AG04450 (cell line): ENCODE measurements at regions not wholly inside any gene's neighbourhood (a gene's known extent, or its start where the extent isn't known, plus 50 kb on each side); places are given as distances from the start of the nearest gene placed in this dataset.

ENCODE experiments used
- CTCF ChIA-PET: fragments of 300-600, 350-600 bp; formaldehyde crosslinking; extraction: SDS; loops from one replicate; lab custom pipeline; 2022; ENCODE audit warnings: antibody characterized with exemption, inconsistent platforms; lab: Charles Lee
- POLR2A ChIA-PET: fragments of 350-600 bp; formaldehyde crosslinking; extraction: SDS; loops from one replicate; lab custom pipeline; 2021; ENCODE audit warnings: antibody characterized with exemption, inconsistent platforms; lab: Yijun Ruan, JAX
- DNase-seq: peaks from one replicate; pipeline ENCODE4 v3.0.0-alpha.2; 2011; ENCODE audit warnings: low read depth, low spot score
- H3K27ac ChIP-seq: one replicate; pipeline ENCODE4 v1.5.1; 2012; ENCODE audit warnings: low read depth, low read length, control low read depth
- H3K27me3 ChIP-seq: one replicate; pipeline ENCODE4 v1.6.0; 2012; ENCODE audit warnings: low read length; ENCODE audit not compliant: control insufficient read depth, insufficient read depth
- H3K4me3 ChIP-seq: 2 replicates; pipeline ENCODE4 v1.5.1; 2011; ENCODE audit warnings: mild to moderate bottlenecking, low read depth, low read length, control low read depth
- H3K9me3 ChIP-seq: 2 replicates; pipeline ENCODE4 v1.5.1; 2012; ENCODE audit warnings: low read length; ENCODE audit not compliant: control insufficient read depth, insufficient read depth
- TF ChIP-seq, protein P1 (sequence below): IDR thresholded peaks from 2 replicates; pipeline ENCODE4 v1.5.1; 2011; ENCODE audit warnings: low read depth, low read length, control low read depth, inconsistent platforms

GRCh38 chr11:25758145-25758661 is 573.7 kb upstream of the ANO3 start:
- ChIA-PET POLR2A (no interaction called here), CTCF (no interaction called here)
- Histone ChIP-seq H3K4me3 (no peak overlapping the region), H3K27me3 (no peaks in the 10 kb centered on the region), H3K9me3 (peaks cover 11% of the 10 kb centered on the region; the same call in 1 of the 2 replicates), H3K27ac (no peak overlapping the region)
- no peak for DNase-seq
- TF ChIP-seq, protein P1, sequence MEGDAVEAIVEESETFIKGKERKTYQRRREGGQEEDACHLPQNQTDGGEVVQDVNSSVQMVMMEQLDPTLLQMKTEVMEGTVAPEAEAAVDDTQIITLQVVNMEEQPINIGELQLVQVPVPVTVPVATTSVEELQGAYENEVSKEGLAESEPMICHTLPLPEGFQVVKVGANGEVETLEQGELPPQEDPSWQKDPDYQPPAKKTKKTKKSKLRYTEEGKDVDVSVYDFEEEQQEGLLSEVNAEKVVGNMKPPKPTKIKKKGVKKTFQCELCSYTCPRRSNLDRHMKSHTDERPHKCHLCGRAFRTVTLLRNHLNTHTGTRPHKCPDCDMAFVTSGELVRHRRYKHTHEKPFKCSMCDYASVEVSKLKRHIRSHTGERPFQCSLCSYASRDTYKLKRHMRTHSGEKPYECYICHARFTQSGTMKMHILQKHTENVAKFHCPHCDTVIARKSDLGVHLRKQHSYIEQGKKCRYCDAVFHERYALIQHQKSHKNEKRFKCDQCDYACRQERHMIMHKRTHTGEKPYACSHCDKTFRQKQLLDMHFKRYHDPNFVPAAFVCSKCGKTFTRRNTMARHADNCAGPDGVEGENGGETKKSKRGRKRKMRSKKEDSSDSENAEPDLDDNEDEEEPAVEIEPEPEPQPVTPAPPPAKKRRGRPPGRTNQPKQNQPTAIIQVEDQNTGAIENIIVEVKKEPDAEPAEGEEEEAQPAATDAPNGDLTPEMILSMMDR, result no peak

- ChIA-PET CTCF (interaction anchor here (0.7 kb wide), 1 partner anchor 33 kb away, joined by 4 read pairs; no protein-coding TSS in a partner anchor), POLR2A (interaction anchor here (0.7 kb wide), 1 partner anchor 172 kb away, joined by 3 read pairs; no protein-coding TSS in a partner anchor)
- Histone ChIP-seq H3K4me3 (no peak overlapping the region), H3K9me3 (no peaks in the 10 kb centered on the region), H3K27ac (no peak overlapping the region), H3K27me3 (no peaks in the 10 kb centered on the region)
- no peak for DNase-seq
- TF ChIP-seq, protein P1, result no peak
These were observed 565.5 kb upstream of the ANO3 start for GRCh38 chr11:25766332-25767015.

GRCh38 chr11:25769287-25769686 is 562.6 kb upstream of the ANO3 start:
- TF ChIP-seq, protein P1, result no peak
- H3K27me3 ChIP-seq, result no peaks in the 10 kb centered on the region
- H3K4me3 ChIP-seq, result no peak overlapping the region
- no peak for DNase-seq
- H3K27ac ChIP-seq, result no peak overlapping the region
- CTCF ChIA-PET, result interaction anchor here (0.9 kb wide), 1 partner anchor 34 kb away, joined by 7 read pairs; no protein-coding TSS in a partner anchor
- POLR2A ChIA-PET, result no interaction called here
- H3K9me3 ChIP-seq, result no peaks in the 10 kb centered on the region

GRCh38 chr11:25771605-25772004 is 560.3 kb upstream of the ANO3 start:
- no peak overlapping the region for H3K4me3 ChIP-seq
- DNase-seq, result no peak
- no peaks in the 10 kb centered on the region for H3K9me3 ChIP-seq
- no peaks in the 10 kb centered on the region for H3K27me3 ChIP-seq
- ChIA-PET CTCF (no interaction called here), POLR2A (no interaction called here)
- no peak overlapping the region for H3K27ac ChIP-seq
- TF ChIP-seq, protein P1, result no peak

- POLR2A ChIA-PET, result no interaction called here
- Histone ChIP-seq H3K4me3 (no peak overlapping the region), H3K27me3 (no peaks in the 10 kb centered on the region), H3K9me3 (no peaks in the 10 kb centered on the region), H3K27ac (no peak overlapping the region)
- TF ChIP-seq, protein P1, result no peak
- CTCF ChIA-PET, result no interaction called here
- DNase-seq, result no peak
These were observed 556.3 kb upstream of the ANO3 start for GRCh38 chr11:25775603-25776002.
